22Rv1 (cell line): ENCODE measurements at regions not wholly inside any gene's neighbourhood (a gene's known extent, or its start where the extent isn't known, plus 50 kb on each side); places are given as distances from the start of the nearest gene placed in this dataset.

Experiments used
- CTCF ChIP-seq: fragments of 450-650 bp; IDR thresholded peaks from 2 replicates; pipeline ENCODE4 v1.5.1; 2017; ENCODE audit warnings: mild to moderate bottlenecking
- ZFX ChIP-seq: fragments of 450-650 bp; IDR thresholded peaks from 2 replicates; pipeline ENCODE4 v1.6.1; 2017; ENCODE audit warnings: antibody characterized with exemption, borderline replicate concordance

- no peak for TF ChIP-seq CTCF
- TF ChIP-seq ZFX, result no peak
Measured at GRCh38 chr3:34359064-34359463, 560.6 kb downstream of the PDCD6IP start.
